ENCODE measurements at regions not wholly inside any gene's neighbourhood (a gene's known extent, or its start where the extent isn't known, plus 50 kb on each side); places are given as distances from the start of the nearest gene placed in this dataset.

DNA sequence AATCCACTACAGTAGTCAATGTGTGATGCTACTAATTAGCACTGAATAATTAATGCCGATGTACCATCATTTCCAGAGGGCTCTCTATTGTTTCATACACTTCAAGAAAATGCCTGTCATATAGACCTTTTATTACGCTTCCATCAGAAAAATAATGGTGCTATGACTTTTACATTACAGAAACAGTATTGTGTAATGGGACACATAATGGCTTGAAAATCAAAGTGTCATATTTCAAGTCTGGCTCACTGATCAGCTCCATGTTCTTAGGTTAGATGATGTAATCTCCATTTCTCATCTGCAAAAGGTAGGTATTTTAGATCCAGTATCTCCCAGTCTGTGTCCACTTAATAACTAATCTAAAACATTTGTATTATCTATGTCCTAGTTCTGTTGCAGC, 990.6 kb upstream of the TYRP1 start:
- TF ChIP-seq, protein P1, sequence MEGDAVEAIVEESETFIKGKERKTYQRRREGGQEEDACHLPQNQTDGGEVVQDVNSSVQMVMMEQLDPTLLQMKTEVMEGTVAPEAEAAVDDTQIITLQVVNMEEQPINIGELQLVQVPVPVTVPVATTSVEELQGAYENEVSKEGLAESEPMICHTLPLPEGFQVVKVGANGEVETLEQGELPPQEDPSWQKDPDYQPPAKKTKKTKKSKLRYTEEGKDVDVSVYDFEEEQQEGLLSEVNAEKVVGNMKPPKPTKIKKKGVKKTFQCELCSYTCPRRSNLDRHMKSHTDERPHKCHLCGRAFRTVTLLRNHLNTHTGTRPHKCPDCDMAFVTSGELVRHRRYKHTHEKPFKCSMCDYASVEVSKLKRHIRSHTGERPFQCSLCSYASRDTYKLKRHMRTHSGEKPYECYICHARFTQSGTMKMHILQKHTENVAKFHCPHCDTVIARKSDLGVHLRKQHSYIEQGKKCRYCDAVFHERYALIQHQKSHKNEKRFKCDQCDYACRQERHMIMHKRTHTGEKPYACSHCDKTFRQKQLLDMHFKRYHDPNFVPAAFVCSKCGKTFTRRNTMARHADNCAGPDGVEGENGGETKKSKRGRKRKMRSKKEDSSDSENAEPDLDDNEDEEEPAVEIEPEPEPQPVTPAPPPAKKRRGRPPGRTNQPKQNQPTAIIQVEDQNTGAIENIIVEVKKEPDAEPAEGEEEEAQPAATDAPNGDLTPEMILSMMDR (IDR thresholded peaks at IDR 0.05), result no peak
- no peak for TF ChIP-seq POLR2A (IDR thresholded peaks at IDR 0.05)
